WTC11 (cell line): ENCODE measurements at regions not wholly inside any gene's neighbourhood (a gene's known extent, or its start where the extent isn't known, plus 50 kb on each side); places are given as distances from the start of the nearest gene placed in this dataset.
"Not testable (repeated sequence)": the region's sequence is repeated elsewhere in the genome, so short reads cannot be mapped to it uniquely, and the experiment has no call there.

Source experiments
- ETV6 ChIP-seq: sonication (generic); formaldehyde crosslinking; IDR thresholded peaks from 2 replicates; pipeline ENCODE4 v1.8.1; 2022; ENCODE audit warnings: mild to moderate bottlenecking, missing genetic modification reagents
- FOXP4 ChIP-seq: sonication (generic); formaldehyde crosslinking; IDR thresholded peaks from 2 replicates; pipeline ENCODE4 v1.8.0; 2022; ENCODE audit warnings: mild to moderate bottlenecking, missing genetic modification reagents
- USF1 ChIP-seq: sonication (generic); formaldehyde crosslinking; IDR thresholded peaks from 2 replicates; pipeline ENCODE4 v1.8.0; 2022; ENCODE audit warnings: mild to moderate bottlenecking, missing genetic modification reagents
- TF ChIP-seq, protein P1 (sequence below): sonication (generic); formaldehyde crosslinking; IDR thresholded peaks from 2 replicates; pipeline ENCODE4 v1.8.0; 2023; ENCODE audit warnings: missing genetic modification reagents, mild to moderate bottlenecking, borderline replicate concordance

- TF ChIP-seq FOXP4 (CRISPR knock-in tag); USF1; ETV6 (CRISPR knock-in tag): not testable (repeated sequence)
- TF ChIP-seq, protein P1, sequence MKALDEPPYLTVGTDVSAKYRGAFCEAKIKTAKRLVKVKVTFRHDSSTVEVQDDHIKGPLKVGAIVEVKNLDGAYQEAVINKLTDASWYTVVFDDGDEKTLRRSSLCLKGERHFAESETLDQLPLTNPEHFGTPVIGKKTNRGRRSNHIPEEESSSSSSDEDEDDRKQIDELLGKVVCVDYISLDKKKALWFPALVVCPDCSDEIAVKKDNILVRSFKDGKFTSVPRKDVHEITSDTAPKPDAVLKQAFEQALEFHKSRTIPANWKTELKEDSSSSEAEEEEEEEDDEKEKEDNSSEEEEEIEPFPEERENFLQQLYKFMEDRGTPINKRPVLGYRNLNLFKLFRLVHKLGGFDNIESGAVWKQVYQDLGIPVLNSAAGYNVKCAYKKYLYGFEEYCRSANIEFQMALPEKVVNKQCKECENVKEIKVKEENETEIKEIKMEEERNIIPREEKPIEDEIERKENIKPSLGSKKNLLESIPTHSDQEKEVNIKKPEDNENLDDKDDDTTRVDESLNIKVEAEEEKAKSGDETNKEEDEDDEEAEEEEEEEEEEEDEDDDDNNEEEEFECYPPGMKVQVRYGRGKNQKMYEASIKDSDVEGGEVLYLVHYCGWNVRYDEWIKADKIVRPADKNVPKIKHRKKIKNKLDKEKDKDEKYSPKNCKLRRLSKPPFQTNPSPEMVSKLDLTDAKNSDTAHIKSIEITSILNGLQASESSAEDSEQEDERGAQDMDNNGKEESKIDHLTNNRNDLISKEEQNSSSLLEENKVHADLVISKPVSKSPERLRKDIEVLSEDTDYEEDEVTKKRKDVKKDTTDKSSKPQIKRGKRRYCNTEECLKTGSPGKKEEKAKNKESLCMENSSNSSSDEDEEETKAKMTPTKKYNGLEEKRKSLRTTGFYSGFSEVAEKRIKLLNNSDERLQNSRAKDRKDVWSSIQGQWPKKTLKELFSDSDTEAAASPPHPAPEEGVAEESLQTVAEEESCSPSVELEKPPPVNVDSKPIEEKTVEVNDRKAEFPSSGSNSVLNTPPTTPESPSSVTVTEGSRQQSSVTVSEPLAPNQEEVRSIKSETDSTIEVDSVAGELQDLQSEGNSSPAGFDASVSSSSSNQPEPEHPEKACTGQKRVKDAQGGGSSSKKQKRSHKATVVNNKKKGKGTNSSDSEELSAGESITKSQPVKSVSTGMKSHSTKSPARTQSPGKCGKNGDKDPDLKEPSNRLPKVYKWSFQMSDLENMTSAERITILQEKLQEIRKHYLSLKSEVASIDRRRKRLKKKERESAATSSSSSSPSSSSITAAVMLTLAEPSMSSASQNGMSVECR (CRISPR knock-in tag), result not testable (repeated sequence)
Measured at GRCh38 chr7:149951579-149951978, 77.8 kb downstream of the ATP6V0E2 start.
